Activated CD8-positive, alpha-beta T cell treated with anti-CD3 and anti-CD28 coated beads, Interleukin-2, amount 10 ng/mL, durations not matched to agents 7 days and 5 days (primary cell): ENCODE measurements at regions not wholly inside any gene's neighbourhood (a gene's known extent, or its start where the extent isn't known, plus 50 kb on each side); places are given as distances from the start of the nearest gene placed in this dataset.

Source experiments
- ATAC-seq: fragments of 150-1000 bp; cut with Tn5 transposase; one replicate; pipeline ENCODE4 v1.10.0; 2021; ENCODE audit warnings: moderate library complexity
- CTCF ChIA-PET: fragments of 350-600 bp; sonication (Branson Sonifier 250); formaldehyde crosslinking; loops from one replicate; lab custom pipeline; 2021; ENCODE audit warnings: antibody characterized with exemption; lab: Charles Lee
- POLR2A ChIA-PET: fragments of 350-600 bp; sonication (Branson Sonifier 250); formaldehyde crosslinking; loops from one replicate; lab custom pipeline; 2021; ENCODE audit warnings: antibody characterized with exemption; lab: Charles Lee
- DNase-seq: peaks from one replicate; pipeline ENCODE4 v3.0.0-alpha.2; 2020
- H3K27ac Mint-ChIP-seq: one replicate; pipeline ENCODE4 v1.8.0; 2021; ENCODE audit warnings: mild to moderate bottlenecking, mixed read lengths
- H3K27me3 Mint-ChIP-seq: one replicate; pipeline ENCODE4 v1.8.0; 2021; ENCODE audit warnings: low read depth, mixed read lengths
- H3K36me3 Mint-ChIP-seq: one replicate; pipeline ENCODE4 v1.8.0; 2021; ENCODE audit warnings: low read depth, mixed read lengths
- H3K4me1 Mint-ChIP-seq: one replicate; pipeline ENCODE4 v1.8.0; 2021; ENCODE audit warnings: low read depth, mixed read lengths
- H3K4me3 Mint-ChIP-seq: one replicate; pipeline ENCODE4 v1.8.0; 2021; ENCODE audit warnings: mild to moderate bottlenecking, mixed read lengths
- H3K9me3 Mint-ChIP-seq: one replicate; pipeline ENCODE4 v1.8.0; 2022; ENCODE audit warnings: mixed read lengths; ENCODE audit not compliant: insufficient read depth

DNA sequence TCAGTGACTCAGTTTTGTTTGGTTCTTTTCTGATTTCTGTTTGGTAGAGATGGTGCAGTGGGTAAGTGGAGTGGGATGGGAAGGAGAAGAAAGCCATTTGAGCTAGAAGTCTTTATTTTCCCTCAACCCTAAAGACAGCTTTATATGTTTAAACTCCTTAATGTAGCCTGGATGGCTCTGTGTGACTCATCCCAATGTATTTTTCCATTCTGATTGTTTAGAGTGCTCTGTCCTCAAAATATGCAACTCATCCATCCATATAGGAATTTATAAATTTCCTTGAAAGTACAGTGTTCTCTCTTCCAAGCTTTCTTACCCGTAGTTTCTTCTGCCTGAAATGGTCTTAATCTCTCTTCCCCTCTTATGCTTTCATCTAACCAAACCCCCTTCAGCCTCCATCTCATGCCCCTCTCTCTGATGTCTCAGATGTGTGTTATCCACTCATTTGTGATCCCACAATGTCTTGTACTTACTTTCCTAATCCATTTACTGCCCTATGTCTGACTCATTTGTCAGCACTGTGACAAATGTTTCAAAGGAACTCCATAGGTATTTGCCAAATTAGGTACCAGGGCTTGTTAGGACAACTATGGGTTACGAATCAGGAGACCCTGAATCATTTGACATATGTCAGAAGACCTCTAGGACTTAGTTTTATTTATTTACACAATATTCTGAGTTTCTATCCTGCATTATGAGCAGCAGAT, 217.5 kb upstream of the SGCD start:
- no peaks in the 10 kb centered on the region for H3K27me3 Mint-ChIP-seq
- H3K4me1 Mint-ChIP-seq = no peaks in the 10 kb centered on the region
- ATAC-seq (no peak), DNase-seq (no peak)
- no peaks in the 10 kb centered on the region for H3K9me3 Mint-ChIP-seq
- CTCF ChIA-PET = no interaction called here
- no peaks in the 10 kb centered on the region for H3K36me3 Mint-ChIP-seq
- H3K4me3 Mint-ChIP-seq = no peak overlapping the region
- no peak overlapping the region for H3K27ac Mint-ChIP-seq
- POLR2A ChIA-PET = no interaction called here

DNA sequence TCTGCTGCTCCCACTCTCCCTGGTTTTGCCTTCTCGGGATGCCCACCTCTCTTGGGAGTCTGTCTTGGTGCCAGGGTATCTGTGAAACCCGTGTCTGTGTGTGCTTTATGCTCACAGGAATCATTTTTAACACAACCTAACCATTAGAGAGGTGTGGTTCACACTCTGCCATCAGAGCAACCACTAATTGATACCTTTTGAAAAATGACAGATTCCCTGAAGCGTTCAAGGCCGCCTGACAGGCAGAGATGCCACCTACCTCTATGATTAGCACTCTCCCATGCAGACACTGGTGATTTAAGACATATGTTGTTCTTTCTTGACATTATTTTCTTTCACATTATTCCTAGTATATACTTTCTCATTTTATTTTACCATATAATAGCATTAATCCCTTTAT, 207.3 kb upstream of the SGCD start:
- Mint-ChIP-seq H3K4me1 (no peaks in the 10 kb centered on the region), H3K27me3 (no peaks in the 10 kb centered on the region), H3K4me3 (no peak overlapping the region), H3K9me3 (no peaks in the 10 kb centered on the region), H3K36me3 (no peaks in the 10 kb centered on the region), H3K27ac (no peak overlapping the region)
- POLR2A ChIA-PET = no interaction called here
- ATAC-seq (no peak), DNase-seq (no peak)
- CTCF ChIA-PET = no interaction called here

DNA sequence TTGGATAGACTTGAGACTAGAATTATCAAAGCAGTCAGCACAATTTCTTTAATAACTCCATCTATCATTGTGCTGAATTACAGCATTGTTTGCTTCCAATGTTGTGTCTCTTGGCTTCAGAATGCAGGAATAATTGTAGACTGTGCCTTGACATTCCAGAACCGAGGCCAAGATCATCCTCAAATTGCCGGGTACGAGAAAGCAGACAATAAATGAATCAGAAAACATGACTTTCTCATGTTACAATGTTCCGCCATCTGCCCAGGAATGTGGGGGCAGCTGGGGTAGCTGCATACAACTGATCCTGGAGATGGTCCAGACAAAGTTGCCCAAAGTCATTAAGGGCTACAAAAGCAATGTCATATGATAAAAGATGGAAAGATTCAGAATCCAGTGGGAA, 206.2 kb upstream of the SGCD start:
- ATAC-seq (no peak), DNase-seq (no peak)
- Mint-ChIP-seq H3K36me3 (no peaks in the 10 kb centered on the region), H3K27me3 (no peaks in the 10 kb centered on the region), H3K4me3 (no peak overlapping the region), H3K4me1 (no peaks in the 10 kb centered on the region), H3K27ac (no peak overlapping the region), H3K9me3 (no peaks in the 10 kb centered on the region)
- CTCF ChIA-PET = no interaction called here
- POLR2A ChIA-PET = no interaction called here

GRCh38 chr5:156121234-156121633, 205.7 kb upstream of the SGCD start:
- Mint-ChIP-seq H3K27ac (no peak overlapping the region), H3K4me3 (no peak overlapping the region), H3K27me3 (no peaks in the 10 kb centered on the region), H3K4me1 (no peaks in the 10 kb centered on the region), H3K36me3 (no peaks in the 10 kb centered on the region), H3K9me3 (no peaks in the 10 kb centered on the region)
- ATAC-seq (no peak), DNase-seq (no peak)
- POLR2A ChIA-PET = no interaction called here
- CTCF ChIA-PET = no interaction called here

DNA sequence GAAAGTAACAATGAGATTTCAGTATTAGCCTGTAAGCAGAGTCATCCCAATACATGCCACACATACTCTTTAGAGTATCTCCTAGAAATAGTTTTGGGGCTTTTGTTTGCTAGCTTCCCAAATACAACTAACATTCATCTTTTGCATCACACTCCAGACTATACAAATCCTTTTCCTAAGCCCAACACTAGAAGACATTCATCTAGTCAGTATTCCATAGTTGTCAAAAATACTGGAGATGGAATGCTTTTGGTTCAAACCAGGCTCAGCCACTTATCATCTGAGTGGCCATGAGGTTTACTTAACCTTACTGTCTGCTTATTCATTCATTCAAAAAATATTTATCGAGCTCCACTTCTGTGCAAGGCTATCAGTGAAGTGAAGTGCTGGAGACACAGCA, 205.1 kb upstream of the SGCD start:
- ATAC-seq = no peak
- Mint-ChIP-seq H3K27me3 (no peaks in the 10 kb centered on the region), H3K4me1 (no peaks in the 10 kb centered on the region), H3K36me3 (no peaks in the 10 kb centered on the region), H3K27ac (no peak overlapping the region), H3K9me3 (no peaks in the 10 kb centered on the region), H3K4me3 (no peak overlapping the region)
- POLR2A ChIA-PET = no interaction called here
- CTCF ChIA-PET = no interaction called here
- DNase-seq = no peak

- CTCF ChIA-PET = no interaction called here
- Mint-ChIP-seq H3K36me3 (no peaks in the 10 kb centered on the region), H3K27me3 (peaks cover 2% of the 10 kb centered on the region), H3K4me3 (no peak overlapping the region), H3K27ac (no peak overlapping the region), H3K4me1 (no peaks in the 10 kb centered on the region), H3K9me3 (no peaks in the 10 kb centered on the region)
- DNase-seq = no peak
- ATAC-seq = no peak
- POLR2A ChIA-PET = no interaction called here
Measured at GRCh38 chr5:156124708-156125107, 202.3 kb upstream of the SGCD start.

DNA sequence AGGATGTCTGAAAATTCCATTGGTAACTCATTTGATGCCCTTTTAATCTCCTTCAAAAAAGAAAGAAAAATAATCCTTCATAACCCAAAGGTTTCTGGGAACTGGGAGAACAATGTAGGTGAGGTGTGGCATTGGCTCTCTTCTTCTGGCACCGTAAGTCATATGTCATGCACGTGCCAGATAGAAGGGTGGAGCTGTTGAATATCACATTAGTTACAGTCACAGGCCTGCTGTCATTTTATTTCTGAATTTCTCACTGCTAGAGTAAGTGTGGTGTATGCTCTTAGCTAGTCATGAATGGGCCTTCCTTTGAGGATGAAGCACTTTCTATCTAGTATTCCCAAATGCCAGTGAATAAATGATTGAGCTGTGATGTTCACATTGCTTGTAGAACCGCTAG, 201.8 kb upstream of the SGCD start:
- CTCF ChIA-PET = no interaction called here
- no peaks in the 10 kb centered on the region for H3K36me3 Mint-ChIP-seq

DNA sequence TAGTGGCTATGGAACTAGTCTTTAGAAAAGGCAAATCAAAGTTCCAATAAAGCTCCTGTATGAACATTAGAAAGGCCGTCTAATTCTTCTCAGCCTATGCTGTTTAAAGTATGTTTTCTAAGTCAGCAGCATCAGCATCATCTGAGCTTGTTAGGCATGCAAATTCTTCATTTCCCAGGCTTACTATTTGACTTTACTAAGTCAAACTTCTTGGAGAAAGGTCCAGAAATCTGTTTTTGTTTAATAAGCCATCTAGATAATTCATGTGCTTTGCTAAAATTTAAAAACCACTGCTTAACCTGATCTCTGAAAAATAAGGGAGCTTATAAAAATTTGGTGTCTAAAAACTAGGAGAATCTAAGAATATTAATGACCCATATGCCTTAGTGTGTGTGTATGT, 200.2 kb upstream of the SGCD start:
- no peaks in the 10 kb centered on the region for H3K36me3 Mint-ChIP-seq
- no peak overlapping the region for H3K27ac Mint-ChIP-seq
- H3K4me1 Mint-ChIP-seq = no peaks in the 10 kb centered on the region
- no peak overlapping the region for H3K4me3 Mint-ChIP-seq
- H3K9me3 Mint-ChIP-seq = no peaks in the 10 kb centered on the region
- DNase-seq (no peak), ATAC-seq (no peak)
- H3K27me3 Mint-ChIP-seq = peaks cover 2% of the 10 kb centered on the region
- ChIA-PET POLR2A (no interaction called here), CTCF (no interaction called here)

More for the DNA sequence above, 201.8 kb upstream of the SGCD start:
- Mint-ChIP-seq H3K27me3 (peaks cover 2% of the 10 kb centered on the region), H3K9me3 (no peaks in the 10 kb centered on the region), H3K27ac (no peak overlapping the region), H3K4me1 (no peaks in the 10 kb centered on the region), H3K4me3 (no peak overlapping the region)
- DNase-seq (no peak), ATAC-seq (no peak)
- POLR2A ChIA-PET = no interaction called here

DNA sequence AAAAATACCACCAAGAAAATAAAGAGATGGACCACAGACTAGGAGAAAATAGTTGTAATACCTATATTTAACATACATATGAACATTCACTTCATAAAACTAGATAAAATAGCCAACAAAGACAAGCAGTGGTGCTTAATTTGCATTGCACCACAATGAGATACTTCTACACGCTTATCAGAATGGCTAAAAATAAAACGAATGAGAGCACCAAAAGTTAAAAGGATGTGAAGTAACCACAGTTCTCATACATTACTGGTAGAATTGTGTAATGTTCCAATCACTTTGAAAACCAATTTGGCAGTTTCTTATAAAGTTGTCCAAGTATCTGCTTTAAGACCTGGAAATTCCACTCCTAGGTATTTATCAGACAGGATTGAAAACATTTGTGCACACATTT, 198.9 kb upstream of the SGCD start:
- DNase-seq = no peak
- no peak for ATAC-seq
- no peaks in the 10 kb centered on the region for H3K9me3 Mint-ChIP-seq
- H3K4me3 Mint-ChIP-seq = no peak overlapping the region
- no peaks in the 10 kb centered on the region for H3K36me3 Mint-ChIP-seq
- ChIA-PET POLR2A (no interaction called here), CTCF (no interaction called here)
- peaks cover 2% of the 10 kb centered on the region for H3K27me3 Mint-ChIP-seq
- no peak overlapping the region for H3K27ac Mint-ChIP-seq
- H3K4me1 Mint-ChIP-seq = no peaks in the 10 kb centered on the region

DNA sequence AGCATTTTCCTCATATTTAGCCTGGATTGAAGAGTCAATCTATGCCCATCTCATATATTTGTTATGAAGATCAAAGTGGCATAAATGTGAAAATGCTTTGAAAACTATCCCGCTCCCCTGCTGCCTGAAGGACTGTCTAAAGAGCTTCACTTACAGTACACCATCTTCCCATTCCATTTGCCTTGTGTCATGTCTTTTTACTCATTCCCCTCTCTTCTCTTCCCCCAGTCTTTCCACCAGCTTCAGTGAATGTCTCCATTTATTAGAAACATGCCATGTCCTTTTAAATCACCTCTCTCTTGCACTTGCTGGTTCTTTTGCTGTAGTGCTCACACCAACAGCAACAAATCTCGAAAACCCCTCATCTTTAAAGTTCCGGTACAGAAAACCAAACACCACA, 192.7 kb upstream of the SGCD start:
- ATAC-seq = no peak
- Mint-ChIP-seq H3K4me1 (no peaks in the 10 kb centered on the region), H3K4me3 (no peak overlapping the region), H3K27me3 (peaks cover 2% of the 10 kb centered on the region), H3K36me3 (no peaks in the 10 kb centered on the region), H3K27ac (no peak overlapping the region), H3K9me3 (no peaks in the 10 kb centered on the region)
- no peak for DNase-seq
- ChIA-PET POLR2A (no interaction called here), CTCF (no interaction called here)

- H3K4me3 Mint-ChIP-seq = no peak overlapping the region
- no peak for ATAC-seq
- ChIA-PET POLR2A (no interaction called here), CTCF (no interaction called here)
- H3K4me1 Mint-ChIP-seq = no peaks in the 10 kb centered on the region
- no peaks in the 10 kb centered on the region for H3K27me3 Mint-ChIP-seq
- H3K27ac Mint-ChIP-seq = no peak overlapping the region
- no peaks in the 10 kb centered on the region for H3K9me3 Mint-ChIP-seq
- no peak for DNase-seq
- no peaks in the 10 kb centered on the region for H3K36me3 Mint-ChIP-seq
Measured at GRCh38 chr5:156135531-156135930, 191.4 kb upstream of the SGCD start.

- Mint-ChIP-seq H3K27ac (no peak overlapping the region), H3K36me3 (no peaks in the 10 kb centered on the region), H3K4me3 (no peak overlapping the region), H3K4me1 (peaks cover 5% of the 10 kb centered on the region), H3K27me3 (no peaks in the 10 kb centered on the region), H3K9me3 (peaks cover 2% of the 10 kb centered on the region)
- ChIA-PET POLR2A (no interaction called here), CTCF (no interaction called here)
- ATAC-seq (no peak), DNase-seq (no peak)
Measured at GRCh38 chr5:156137071-156137869, 189.7 kb upstream of the SGCD start.
